ENCODE measurements at regions not wholly inside any gene's neighbourhood (a gene's known extent, or its start where the extent isn't known, plus 50 kb on each side); places are given as distances from the start of the nearest gene placed in this dataset.

DNA sequence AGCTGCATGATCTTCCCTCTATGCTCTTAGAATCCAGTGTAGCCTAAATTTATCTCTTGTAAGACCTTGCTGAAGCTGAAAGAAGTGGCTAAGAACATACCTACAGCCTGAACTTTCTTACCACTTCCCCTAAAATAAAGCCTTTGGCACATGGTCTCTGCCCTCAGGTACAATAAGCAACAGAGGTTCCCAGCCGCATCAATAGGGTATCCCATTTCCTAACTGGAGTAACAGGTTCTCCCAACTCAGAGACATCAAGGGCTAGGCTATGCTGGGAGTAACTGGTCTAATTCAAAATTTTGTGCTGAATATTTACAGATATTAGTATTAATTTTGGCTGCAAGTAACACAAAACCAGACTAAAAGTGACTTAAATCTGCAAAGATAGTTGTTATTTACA, 335.8 kb upstream of the TRPC7 start (continued):
- no peak for TF ChIP-seq SMAD5 (IDR thresholded peaks at IDR 0.05; ENCODE audit: low read depth)

DNA sequence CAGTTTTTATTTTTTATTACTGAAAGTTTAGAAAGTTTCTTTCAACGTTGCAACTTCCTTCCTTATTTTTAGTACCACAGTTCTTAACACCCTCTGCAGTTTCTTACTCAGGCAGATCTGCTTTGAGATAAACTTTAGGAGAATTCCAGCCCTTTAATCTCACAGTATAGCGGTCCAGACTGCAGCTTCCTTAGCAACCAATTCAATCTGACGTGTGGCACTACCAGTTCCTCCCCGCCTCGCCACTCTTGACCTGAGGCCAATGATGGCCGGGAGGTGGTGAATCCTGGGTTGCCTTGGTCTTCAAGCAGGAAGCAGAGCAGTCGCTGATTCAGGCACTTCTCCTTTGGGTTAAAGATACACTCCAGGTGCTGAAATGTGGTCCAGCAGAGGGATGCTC, 334.3 kb upstream of the TRPC7 start:
- intact Hi-C loops (cut with micrococcal nuclease; ENCODE audit: unreplicated experiment) (no loop called here), in situ Hi-C loops (cut with MboI) (no loop called here)
- RAD21 ChIA-PET (ENCODE audit: unreplicated experiment), result no interaction called here
- under 1% methylated on average over 7 of the region's 7 CpGs for WGBS (ENCODE audit: insufficient coverage, insufficient replicate concordance, low lambda C conversion rate, missing lambda C conversion rate)
- no peak overlapping the region for H3K9ac ChIP-seq (ENCODE audit: control insufficient read depth, insufficient read depth, low read length)
- no peak overlapping the region for H3K27ac ChIP-seq (ENCODE audit: control insufficient read depth, insufficient read depth)
- no peak overlapping the region for H3K4me2 ChIP-seq (ENCODE audit: control insufficient read depth, insufficient read depth)
- FAIRE-seq (no peak), ATAC-seq (no peak), DNase-seq (ENCODE audit: low read depth, low spot score) (no peak)
- no peaks in the 10 kb centered on the region for H3K79me2 ChIP-seq (ENCODE audit: control insufficient read depth, insufficient read depth, low read length)
- SMC1A ChIA-PET (ENCODE audit: uncharacterized antibody, unreplicated experiment), result no interaction called here
- no peaks in the 10 kb centered on the region for H3K36me3 ChIP-seq (ENCODE audit: control insufficient read depth in 2 of 2, insufficient read depth in 2 of 2, low read length in 1 of 2)
- no peaks in the 10 kb centered on the region for H4K20me1 ChIP-seq (ENCODE audit: control insufficient read depth, insufficient read depth)
- BruUV-seq (replicated peaks), result no TSS peak
- CTCF ChIA-PET, result no interaction called here
- no peaks in the 10 kb centered on the region for H3K4me1 ChIP-seq (ENCODE audit: control insufficient read depth, insufficient read depth, low read length)
- peaks cover 0 to 4% of the 10 kb centered on the region in 2 experiments; a peak in 2 of 4 replicates for H3K27me3 ChIP-seq (replicated peaks in 1 of 2; ENCODE audit: control insufficient read depth in 2 of 2, insufficient read depth in 2 of 2, low read length in 1 of 2)
- H3K4me3 ChIP-seq, result no peak overlapping the region
- POLR2A ChIA-PET, result no interaction called here
- H3K9me3 ChIP-seq (replicated peaks; ENCODE audit: control insufficient read depth, insufficient read depth, low read length), result no peaks in the 10 kb centered on the region
- H2AFZ ChIP-seq (ENCODE audit: control insufficient read depth, low read depth, low read length), result no peak overlapping the region
- TF ChIP-seq SREBF1 (IDR thresholded peaks at IDR 0.05; ENCODE audit: low read length), result no peak
- TF ChIP-seq NFIC (IDR thresholded peaks at IDR 0.05; ENCODE audit: low read depth, low read length), result no peak
- TF ChIP-seq, protein P1, sequence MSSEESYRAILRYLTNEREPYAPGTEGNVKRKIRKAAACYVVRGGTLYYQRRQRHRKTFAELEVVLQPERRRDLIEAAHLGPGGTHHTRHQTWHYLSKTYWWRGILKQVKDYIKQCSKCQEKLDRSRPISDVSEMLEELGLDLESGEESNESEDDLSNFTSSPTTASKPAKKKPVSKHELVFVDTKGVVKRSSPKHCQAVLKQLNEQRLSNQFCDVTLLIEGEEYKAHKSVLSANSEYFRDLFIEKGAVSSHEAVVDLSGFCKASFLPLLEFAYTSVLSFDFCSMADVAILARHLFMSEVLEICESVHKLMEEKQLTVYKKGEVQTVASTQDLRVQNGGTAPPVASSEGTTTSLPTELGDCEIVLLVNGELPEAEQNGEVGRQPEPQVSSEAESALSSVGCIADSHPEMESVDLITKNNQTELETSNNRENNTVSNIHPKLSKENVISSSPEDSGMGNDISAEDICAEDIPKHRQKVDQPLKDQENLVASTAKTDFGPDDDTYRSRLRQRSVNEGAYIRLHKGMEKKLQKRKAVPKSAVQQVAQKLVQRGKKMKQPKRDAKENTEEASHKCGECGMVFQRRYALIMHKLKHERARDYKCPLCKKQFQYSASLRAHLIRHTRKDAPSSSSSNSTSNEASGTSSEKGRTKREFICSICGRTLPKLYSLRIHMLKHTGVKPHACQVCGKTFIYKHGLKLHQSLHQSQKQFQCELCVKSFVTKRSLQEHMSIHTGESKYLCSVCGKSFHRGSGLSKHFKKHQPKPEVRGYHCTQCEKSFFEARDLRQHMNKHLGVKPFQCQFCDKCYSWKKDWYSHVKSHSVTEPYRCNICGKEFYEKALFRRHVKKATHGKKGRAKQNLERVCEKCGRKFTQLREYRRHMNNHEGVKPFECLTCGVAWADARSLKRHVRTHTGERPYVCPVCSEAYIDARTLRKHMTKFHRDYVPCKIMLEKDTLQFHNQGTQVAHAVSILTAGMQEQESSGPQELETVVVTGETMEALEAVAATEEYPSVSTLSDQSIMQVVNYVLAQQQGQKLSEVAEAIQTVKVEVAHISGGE (CRISPR knock-in tag; IDR thresholded peaks at IDR 0.05), result no peak
- TF ChIP-seq ZNF207 (IDR thresholded peaks at IDR 0.05; ENCODE audit: borderline replicate concordance), result no peak
- TF ChIP-seq STAT1 (conservative IDR thresholded peaks at IDR 0.05), result no peak
- no peak for TF ChIP-seq GATAD2B (conservative IDR thresholded peaks at IDR 0.05; ENCODE audit: low read depth)
- no peak for TF ChIP-seq MEF2B (IDR thresholded peaks at IDR 0.05; ENCODE audit: partially characterized antibody, poor library complexity, severe bottlenecking)
- no peak for TF ChIP-seq SPI1 (IDR thresholded peaks at IDR 0.05; ENCODE audit: borderline replicate concordance, insufficient read depth, low read depth, low read length)
- no peak for TF ChIP-seq HDAC2 (IDR thresholded peaks at IDR 0.05)
- TF ChIP-seq, protein P2, sequence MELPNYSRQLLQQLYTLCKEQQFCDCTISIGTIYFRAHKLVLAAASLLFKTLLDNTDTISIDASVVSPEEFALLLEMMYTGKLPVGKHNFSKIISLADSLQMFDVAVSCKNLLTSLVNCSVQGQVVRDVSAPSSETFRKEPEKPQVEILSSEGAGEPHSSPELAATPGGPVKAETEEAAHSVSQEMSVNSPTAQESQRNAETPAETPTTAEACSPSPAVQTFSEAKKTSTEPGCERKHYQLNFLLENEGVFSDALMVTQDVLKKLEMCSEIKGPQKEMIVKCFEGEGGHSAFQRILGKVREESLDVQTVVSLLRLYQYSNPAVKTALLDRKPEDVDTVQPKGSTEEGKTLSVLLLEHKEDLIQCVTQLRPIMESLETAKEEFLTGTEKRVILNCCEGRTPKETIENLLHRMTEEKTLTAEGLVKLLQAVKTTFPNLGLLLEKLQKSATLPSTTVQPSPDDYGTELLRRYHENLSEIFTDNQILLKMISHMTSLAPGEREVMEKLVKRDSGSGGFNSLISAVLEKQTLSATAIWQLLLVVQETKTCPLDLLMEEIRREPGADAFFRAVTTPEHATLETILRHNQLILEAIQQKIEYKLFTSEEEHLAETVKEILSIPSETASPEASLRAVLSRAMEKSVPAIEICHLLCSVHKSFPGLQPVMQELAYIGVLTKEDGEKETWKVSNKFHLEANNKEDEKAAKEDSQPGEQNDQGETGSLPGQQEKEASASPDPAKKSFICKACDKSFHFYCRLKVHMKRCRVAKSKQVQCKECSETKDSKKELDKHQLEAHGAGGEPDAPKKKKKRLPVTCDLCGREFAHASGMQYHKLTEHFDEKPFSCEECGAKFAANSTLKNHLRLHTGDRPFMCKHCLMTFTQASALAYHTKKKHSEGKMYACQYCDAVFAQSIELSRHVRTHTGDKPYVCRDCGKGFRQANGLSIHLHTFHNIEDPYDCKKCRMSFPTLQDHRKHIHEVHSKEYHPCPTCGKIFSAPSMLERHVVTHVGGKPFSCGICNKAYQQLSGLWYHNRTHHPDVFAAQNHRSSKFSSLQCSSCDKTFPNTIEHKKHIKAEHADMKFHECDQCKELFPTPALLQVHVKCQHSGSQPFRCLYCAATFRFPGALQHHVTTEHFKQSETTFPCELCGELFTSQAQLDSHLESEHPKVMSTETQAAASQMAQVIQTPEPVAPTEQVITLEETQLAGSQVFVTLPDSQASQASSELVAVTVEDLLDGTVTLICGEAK (IDR thresholded peaks at IDR 0.05; ENCODE audit: borderline replicate concordance), result no peak
- TF ChIP-seq, protein P3, sequence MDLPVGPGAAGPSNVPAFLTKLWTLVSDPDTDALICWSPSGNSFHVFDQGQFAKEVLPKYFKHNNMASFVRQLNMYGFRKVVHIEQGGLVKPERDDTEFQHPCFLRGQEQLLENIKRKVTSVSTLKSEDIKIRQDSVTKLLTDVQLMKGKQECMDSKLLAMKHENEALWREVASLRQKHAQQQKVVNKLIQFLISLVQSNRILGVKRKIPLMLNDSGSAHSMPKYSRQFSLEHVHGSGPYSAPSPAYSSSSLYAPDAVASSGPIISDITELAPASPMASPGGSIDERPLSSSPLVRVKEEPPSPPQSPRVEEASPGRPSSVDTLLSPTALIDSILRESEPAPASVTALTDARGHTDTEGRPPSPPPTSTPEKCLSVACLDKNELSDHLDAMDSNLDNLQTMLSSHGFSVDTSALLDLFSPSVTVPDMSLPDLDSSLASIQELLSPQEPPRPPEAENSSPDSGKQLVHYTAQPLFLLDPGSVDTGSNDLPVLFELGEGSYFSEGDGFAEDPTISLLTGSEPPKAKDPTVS (IDR thresholded peaks at IDR 0.05; ENCODE audit: low read depth, low read length), result no peak
- no peak for TF ChIP-seq CBX3 (IDR thresholded peaks at IDR 0.05; ENCODE audit: borderline replicate concordance, low read depth)
- TF ChIP-seq EED (IDR thresholded peaks at IDR 0.05; ENCODE audit: low read depth), result no peak
- no peak for TF ChIP-seq ASH2L (IDR thresholded peaks at IDR 0.05; ENCODE audit: borderline replicate concordance, low read depth)
- TF ChIP-seq CREM (IDR thresholded peaks at IDR 0.05; ENCODE audit: low read depth), result no peak

Measured in GM12878 (cell line).